NCI-H524 (cell line): ENCODE measurements at regions not wholly inside any gene's neighbourhood (a gene's known extent, or its start where the extent isn't known, plus 50 kb on each side); places are given as distances from the start of the nearest gene placed in this dataset.
"Not testable (repeated sequence)": the region's sequence is repeated elsewhere in the genome, so short reads cannot be mapped to it uniquely, and the experiment has no call there.

Experiments
- DNase-seq, 2 experiments: peaks; one replicate each; lab custom pipeline; 2025; lab: John Stamatoyannopoulos, UW

GRCh38 chr6:44037276-44037675 lies 90.0 kb downstream of the MRPL14 start:
- DNase-seq, result not testable (repeated sequence)

- DNase-seq, result no peak
Measured at GRCh38 chr6:44036699-44037101, 90.6 kb downstream of the MRPL14 start.

DNA sequence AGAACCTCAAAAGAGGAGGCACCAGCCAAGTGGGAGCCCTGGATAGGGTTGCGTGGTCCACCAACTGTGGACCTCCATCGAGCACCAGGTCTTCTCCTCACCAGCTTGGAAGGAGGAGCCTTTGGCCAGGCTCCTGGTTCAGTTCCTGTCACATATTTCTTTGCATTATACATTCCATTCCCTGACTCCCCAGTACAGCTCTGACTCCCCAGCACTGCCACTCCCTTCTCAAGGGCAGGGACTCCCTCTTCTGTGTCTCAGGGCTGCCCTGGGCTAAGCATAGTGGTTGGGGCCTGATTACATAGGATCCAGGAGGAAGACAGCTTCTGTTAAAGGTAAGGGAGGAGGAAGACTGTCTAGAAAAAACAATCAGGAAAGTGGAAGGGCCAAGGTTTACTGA lies 91.1 kb downstream of the MRPL14 start:
- no peak for DNase-seq

DNA sequence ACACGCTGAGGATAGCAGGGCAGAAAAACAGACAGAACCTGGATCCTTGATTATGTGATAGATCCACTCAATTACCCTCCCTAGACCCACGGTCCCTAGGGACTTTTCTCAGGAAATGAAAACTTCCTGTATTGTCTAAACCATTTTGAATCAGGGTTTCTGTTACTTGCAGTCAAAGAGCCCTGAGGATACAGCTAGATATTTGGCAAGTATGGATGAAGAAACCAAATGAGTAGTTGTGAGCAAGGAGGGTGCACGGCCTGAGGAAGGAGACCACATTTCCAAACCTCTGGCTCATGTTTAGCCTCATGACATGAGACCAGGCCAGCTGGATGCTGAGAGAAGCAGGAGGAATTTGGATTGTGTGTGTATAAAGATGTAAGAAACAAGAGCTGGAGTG lies 91.6 kb downstream of the MRPL14 start:
- DNase-seq, result no peak

GRCh38 chr6:44034931-44035345 lies 92.3 kb downstream of the MRPL14 start:
- DNase-seq, result no peak

DNA sequence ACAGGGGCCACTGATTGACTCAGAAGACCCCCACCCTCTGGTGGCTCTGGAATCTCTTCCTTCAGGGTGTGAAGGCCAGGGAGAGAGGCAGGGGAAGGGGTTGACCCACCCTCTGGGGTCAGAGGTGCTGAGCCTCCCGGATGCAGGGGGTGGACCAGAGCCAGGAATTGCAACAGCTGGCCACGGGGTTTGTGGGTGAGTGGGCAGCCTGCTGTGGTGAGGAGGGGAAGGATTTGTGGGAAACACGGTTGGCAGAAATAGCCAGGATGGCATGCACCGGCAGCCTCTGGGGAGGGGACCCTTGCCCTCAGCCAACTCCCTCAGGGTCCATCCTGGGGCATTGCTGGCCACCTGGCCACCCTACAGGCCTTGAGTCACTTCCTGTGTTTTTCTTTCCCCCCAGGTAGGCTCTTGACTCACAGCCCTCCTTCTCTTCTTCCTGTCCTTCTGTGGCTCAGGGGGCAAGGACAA lies 92.8 kb downstream of the MRPL14 start:
- DNase-seq, result no peak

GRCh38 chr6:44030812-44031454 lies 96.3 kb downstream of the MRPL14 start:
- no peak for DNase-seq

- DNase-seq, result no peak
Measured at GRCh38 chr6:44029444-44030185, 97.6 kb downstream of the MRPL14 start.

- DNase-seq, result peak; percentile 27 to 64
Measured at GRCh38 chr6:44028789-44029310, 98.4 kb downstream of the MRPL14 start.

DNA sequence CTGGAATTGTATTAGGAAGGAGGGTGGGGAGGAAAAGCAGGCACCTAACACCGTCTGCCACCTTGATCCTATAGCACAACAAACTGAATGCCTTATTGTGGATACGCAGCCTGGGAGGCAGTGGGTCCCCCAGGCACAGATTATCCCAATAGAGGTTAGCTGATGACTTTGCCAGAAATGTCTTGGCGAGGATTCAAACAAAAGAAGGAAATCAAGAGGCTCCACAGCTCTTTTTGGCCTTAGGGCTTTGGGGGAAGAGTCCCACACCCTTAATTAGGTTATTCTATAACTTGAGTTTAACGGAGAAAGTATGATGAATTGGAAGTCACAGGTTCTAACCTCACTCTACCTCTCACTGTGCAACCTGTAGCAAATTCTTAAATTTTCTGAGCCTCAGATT lies 102.0 kb downstream of the MRPL14 start:
- DNase-seq, result no peak

GRCh38 chr6:44024574-44025219 lies 102.6 kb downstream of the MRPL14 start:
- no peak for DNase-seq

DNA sequence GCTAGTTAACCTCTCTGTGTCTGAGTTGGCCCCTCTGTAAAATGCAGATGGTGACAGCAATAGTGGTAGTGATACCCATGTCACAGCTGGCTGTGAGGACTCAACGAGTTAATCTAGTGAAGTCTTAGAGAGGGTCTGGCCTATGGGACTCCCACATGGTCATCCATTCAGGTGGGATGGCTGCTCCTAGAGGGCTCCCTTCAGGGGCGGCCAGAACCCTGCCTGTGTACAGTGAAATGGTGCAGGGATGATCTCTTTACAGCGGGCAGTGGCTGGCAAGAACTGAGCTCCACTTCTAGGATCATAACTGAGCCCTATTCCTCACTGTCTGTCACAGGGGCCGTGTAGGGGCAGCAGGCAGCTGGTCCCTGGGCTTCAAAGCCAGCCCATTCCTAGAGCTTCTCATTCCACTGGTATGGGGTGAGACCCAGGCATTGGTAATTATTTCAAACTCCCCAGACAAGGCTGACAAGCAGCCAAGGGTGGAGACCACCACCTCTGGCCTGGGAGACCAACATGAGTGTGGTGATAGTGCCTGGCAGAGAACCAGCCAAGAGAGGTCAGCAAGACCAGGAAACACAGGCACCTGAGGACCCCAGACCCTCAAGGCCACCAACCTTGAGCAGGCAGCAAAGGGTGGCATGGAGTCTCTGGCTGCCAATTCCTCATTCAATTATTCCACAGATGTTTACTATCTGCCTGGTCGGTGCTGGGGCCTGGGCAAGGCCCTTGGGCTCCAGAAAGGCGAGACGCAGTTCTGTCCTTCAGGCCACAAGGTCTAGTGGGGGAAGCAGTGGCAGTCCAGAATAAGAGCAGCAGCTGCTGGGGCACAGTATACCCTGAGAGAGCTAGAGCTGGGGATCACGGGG lies 103.4 kb downstream of the MRPL14 start:
- DNase-seq, result no peak

DNA sequence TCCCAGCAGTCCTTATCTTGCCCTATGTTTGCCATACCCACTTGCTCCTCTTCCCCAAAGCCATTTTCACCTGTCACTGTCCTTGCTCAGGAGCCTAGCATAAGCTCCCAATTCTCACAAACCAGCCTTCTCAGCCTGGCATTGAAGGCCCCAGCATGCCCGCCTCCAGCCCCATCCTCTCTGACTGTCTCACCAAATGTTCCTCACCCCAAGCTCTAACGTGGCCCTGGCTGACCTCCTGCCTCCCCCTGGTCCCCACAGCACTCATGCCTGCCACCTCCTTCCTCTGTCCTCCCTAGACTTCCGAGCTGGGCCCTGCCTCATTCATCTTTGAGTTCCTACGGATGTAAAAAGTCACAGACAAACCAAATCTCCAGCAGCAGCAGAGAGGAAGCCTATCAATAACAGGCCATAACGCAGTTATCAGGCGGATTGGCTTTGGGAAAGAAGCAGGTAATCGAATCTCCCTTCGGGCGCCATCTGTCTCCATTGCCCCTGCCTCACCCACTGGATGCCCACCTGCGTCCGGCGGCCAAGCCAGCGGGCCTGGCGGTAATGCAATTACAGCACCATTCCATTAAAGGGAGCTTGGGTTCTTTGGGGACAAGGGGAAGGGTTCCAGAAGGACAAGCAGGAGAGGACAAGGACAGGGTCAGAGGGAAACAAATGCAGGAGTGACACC lies 104.4 kb downstream of the MRPL14 start:
- DNase-seq, result no peak

GRCh38 chr6:44022296-44022661 lies 105.0 kb downstream of the MRPL14 start:
- no peak for DNase-seq

GRCh38 chr6:44021589-44022295 lies 105.5 kb downstream of the MRPL14 start:
- no peak for DNase-seq

GRCh38 chr6:44020664-44021425 lies 106.4 kb downstream of the MRPL14 start:
- DNase-seq, result no peak

DNA sequence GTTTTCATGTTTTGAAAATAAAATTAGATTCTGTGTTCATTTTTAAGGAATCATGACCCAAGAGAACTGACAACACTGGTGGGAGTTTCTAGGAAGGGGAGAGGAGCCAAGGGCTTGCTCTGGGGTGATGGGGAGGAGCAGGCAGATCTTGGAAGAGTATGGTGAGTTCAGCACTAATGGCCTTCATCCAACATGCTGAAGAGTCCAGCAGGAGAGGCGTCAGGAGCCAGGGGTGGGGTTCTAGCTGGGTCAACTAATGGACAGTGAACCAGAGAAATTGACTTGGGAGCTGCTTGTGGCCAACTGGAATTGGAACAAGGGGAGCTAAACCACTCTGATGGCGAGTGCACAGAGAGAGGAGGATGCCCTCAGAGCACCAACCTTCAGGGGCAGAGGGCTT lies 107.1 kb downstream of the MRPL14 start:
- no peak for DNase-seq

- not testable (repeated sequence) for DNase-seq
Measured at GRCh38 chr6:44017307-44017706, 109.9 kb downstream of the MRPL14 start.

DNA sequence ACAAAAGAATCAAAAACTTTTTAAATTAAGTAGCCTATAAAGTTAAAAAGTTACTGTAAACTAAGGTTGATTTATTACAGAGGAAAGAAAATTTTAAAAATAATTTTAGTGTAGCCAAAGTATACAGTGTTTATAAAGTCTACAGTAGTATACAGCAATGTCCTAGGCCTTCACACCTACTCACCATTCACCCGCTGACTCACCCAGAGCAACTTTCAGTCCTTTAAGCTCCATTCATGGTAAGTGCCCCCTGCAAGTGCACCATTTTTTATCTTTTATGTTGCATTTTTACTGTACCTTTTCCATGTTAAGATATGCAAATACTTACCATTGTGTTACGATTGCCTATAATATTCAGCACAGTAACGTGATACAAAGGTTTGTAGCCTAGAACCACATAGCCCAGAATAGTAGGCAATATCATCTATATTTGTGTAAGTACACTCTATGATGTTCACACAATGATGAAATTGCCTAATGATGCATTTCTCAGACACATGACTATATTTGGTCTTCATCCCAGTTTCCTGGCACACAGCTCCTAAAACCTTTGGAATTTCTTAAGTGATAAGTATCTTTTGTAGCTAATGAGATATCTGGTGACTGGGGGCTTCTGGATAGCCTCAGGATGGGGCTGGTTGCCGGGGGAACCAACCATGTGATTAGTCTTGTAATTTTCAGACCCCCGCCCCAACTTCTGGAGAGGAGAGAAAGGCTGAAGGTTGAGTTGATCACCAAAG lies 111.0 kb downstream of the MRPL14 start:
- no peak for DNase-seq
